NCI-H2081 treated with DMSO at 0.1 percent for 48 hours (cell line): ENCODE measurements at regions not wholly inside any gene's neighbourhood (a gene's known extent, or its start where the extent isn't known, plus 50 kb on each side); places are given as distances from the start of the nearest gene placed in this dataset.

Experiments
- DNase-seq: peaks from one replicate; lab custom pipeline; 2025; lab: John Stamatoyannopoulos, UW

DNA sequence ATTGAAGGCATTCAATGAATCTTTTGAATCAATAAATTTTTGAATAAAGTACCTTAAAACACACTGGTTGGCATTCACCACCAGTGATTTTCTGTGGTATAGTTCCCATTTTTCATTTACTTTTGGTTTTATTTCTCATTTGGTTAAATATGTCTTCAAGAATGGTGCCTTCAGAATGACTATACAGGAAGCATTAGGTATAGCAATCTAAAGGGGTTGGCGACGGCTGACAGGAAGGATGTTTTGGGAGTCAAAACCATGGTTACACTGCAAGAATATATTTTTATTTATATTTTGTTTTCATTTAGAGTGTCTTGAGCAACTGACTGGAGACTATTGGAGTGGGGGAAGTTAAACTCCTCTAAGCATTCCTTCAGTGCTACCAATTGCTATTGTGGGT is 235.7 kb downstream of the HTR1A start:
- no peak for DNase-seq

DNA sequence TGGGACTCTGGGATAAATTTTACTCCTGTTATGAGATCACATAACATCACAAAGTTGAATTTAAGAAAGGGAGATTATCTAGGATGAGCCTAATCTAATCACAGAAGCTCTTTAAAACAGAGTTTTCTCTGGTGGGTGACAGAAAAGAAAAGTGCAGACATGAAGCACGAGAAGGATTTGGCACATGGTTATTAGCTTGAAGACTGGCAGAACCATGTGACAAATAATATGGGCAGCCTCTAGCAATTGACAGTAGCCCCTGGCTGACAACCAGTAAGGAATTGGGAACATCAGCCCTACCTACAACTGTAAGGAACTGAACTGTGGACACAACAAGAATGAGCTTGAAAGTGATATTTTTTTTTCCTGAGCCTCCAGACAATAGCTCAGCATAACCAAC is 243.1 kb downstream of the HTR1A start:
- no peak for DNase-seq

DNA sequence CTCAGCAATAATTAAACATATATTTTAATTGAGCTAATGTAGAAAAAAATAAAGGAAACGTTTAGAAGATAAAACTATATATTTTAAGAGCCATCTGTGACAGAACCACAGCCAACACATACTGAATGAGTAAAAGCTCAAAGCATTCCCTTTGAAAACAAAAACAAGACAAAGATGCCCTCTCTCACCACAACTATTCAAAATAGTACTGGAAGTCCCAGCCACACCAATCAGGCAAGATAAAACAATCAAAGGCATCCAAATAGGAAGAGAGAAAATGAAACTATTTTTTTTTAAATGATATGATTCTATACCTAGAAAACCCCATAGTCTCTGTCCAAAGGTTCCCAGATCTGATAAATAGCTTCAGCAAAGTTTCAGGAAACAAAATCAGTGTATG is 262.0 kb downstream of the HTR1A start:
- no peak for DNase-seq

DNA sequence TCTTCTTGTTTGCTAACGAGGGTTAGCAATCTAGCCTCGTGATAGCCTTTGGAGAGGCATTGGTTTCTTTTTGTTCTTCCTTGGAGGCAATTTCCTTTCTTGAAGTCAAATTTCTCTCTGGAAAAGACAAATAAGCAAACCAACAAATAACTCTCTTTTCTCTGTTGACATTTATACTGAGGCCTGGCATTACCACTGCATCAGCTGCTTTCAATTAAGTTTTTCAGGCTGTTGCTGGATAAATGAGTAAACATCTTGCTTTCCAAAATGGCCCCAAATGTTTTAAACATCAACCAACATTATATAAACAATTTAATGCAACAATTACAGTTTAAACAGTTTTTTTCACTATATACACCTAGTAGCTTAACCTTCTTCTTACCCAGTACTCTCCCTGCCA is 264.4 kb downstream of the HTR1A start:
- DNase-seq: no peak

DNA sequence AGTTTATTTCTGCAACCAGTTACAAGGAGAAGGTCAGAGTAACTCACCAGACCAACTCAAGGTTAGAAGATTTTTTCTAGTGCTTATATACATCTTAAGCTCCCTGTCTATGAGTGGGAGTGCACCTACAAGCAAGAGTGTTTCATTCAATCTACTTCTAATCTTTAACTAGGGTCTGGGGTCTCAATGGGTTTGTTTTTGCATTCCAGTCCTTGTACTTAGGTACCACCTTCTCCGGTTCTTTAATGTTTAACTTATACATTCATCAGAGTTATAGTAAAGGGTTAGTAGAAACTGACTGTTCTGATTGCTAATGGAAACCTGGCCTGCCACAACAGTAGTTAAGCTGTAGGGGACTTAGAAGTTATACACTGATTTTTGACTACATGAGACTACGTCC is 271.7 kb downstream of the HTR1A start:
- DNase-seq: no peak

DNA sequence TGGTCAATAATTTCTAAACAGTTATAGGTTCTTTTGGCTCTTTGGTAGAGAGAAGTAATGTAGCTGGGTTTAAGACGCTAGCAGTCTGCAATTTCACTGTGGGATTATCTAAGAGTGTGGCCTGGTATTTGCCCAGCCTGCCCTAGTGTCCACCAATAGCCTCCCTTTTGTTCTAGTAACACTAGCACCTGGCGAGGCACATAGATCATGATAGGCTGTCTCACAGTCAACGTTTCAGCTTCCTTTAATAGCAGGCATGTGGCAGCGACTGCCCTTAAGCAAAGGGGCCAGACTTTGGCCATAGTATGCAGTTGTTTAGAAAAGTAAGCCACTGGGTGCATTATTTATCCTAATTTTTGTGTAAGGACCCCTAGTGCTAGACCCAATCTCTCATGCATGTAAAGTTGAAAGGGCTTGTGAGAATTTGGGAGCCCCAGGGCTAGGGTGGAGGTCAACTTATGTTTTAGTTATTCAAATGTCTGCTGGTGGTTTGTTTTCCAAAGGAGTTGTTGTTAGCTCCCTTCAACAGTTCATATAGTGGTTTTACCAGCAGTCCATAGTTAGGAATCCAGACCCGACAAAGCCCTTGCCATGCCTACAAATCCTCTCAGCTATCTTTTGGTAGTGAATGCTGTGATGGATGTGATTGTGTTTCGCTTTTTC is 274.3 kb downstream of the HTR1A start:
- DNase-seq: no peak

DNA sequence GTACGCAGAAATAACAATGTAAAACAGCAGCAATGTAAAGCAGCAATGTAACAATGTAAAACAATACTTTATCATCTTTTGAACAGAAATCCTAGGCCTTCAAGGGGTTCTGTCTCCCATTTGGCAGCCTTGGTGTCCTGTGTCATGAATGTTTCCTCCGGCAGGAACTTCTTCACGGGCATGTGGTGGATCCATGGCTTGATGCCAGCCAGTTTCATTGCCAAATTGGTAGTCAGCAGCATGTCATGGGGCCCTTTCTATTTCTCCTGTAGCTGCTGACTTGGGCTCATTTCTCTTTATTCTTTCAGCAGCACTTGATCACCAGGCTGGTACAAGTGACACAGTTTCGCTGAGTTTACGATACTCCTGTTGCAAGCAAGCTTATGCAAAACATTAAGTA is 275.3 kb downstream of the HTR1A start:
- no peak for DNase-seq

DNA sequence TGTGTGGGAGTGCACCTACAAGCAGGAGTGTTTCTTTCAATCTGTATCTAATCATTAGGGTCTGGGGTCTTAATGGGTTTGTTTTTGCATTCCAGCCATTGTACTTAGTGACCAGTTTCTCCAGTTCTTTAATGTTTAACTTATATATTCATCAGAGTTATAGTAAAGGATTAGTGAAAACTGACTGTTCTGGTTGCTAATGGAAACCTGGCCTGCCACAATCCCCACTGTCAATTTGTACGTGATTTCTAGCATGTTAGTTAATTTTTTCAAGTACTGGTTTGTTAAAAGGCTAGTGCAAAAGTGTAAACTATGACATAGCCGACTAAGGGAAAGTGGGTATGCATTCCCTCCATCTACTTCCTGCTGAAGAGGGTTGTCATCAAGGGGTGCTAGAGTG is 276.1 kb downstream of the HTR1A start:
- no peak for DNase-seq

DNA sequence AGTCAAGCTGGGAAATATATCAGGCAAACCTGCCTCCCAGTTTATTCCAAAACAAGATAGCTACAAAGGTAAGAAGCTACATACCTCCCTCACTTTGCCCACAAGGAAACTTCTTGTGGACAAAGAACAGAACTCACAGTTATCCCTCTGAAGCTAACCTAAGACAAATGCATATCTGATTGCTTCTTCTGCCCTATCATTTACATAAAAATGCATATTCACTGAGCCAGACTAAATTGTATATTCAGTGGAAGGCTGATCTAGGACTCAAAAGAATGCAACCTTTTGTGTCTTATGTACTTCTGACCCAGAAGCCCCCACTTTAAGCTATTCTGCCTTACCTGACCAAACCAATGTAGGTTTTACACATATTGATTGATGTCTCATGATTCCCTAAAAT is 276.8 kb downstream of the HTR1A start:
- no peak for DNase-seq

DNA sequence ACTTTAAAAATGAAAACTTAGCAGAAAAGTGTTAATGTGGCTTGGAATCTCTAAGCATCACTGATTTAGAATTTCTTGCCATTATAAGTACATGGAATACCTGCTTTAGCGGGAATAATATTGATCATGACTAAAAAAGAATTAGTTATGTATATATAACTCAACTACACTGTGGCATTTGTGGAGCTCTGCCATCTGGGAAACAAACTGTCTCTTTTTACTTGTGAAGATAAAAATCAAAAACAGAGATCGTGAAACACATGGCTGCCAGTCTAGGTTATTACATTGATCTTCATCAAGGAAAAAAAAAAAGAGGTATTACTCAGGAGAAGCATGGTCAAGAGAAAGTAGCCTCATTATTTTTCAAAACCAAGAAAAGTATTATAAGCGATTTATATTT is 287.4 kb downstream of the HTR1A start:
- DNase-seq: no peak

DNA sequence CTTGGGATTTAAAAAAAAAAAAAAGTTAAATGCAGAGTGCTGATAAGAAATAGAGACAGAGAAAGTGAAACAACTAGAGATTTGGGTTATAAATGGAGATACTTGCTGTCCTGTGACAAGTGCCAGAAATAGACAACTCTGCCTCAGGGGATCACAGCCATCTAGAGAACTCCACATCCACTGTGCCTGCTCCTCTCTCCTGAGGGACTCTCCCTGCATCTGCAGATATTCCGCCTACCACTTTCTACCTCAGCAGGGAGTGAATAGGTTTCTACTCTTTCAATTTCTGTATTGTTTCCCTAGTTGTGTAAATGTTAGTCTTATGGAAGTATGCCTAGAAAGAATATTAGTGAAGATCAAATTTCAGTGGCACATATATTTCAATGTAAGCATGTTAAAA is 307.2 kb downstream of the HTR1A start:
- peak; percentile 1 for DNase-seq

DNA sequence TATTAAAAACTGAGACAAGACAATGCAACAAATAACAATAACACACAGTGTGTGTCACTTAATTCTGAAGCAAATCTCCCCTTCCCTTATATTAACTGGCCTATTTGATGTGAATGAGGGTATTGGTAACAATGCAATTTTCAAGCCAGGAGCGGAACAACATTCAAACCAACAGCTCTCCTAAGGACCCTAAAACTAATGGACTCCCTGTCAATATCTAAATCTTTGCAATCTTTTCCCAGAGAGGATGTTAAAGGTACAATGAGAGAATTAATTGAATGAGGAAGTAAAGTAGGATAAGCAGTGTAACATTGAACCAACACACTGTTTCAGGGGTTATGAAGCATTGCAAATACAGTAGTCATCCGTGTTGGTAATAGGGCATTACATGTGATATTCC is 311.7 kb downstream of the HTR1A start:
- no peak for DNase-seq

DNA sequence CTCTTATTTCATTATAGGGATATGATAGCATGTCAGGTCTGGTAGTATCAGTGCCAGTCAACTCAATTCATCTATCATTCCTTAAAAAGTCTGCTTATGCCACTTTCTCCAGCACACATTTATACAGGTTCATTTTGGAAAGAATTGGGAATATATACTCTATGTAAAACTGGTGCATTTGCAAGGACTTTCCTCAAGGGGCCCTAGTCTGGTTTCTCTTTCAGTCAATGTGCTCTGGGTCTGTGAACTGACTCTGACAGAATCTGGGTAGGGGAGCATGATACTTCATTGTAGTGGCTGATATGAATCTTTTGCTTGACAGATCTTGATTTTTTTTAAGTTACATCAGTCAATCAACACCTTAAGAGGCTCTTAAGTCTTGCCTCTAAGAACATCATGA is 313.9 kb downstream of the HTR1A start:
- no peak for DNase-seq

DNA sequence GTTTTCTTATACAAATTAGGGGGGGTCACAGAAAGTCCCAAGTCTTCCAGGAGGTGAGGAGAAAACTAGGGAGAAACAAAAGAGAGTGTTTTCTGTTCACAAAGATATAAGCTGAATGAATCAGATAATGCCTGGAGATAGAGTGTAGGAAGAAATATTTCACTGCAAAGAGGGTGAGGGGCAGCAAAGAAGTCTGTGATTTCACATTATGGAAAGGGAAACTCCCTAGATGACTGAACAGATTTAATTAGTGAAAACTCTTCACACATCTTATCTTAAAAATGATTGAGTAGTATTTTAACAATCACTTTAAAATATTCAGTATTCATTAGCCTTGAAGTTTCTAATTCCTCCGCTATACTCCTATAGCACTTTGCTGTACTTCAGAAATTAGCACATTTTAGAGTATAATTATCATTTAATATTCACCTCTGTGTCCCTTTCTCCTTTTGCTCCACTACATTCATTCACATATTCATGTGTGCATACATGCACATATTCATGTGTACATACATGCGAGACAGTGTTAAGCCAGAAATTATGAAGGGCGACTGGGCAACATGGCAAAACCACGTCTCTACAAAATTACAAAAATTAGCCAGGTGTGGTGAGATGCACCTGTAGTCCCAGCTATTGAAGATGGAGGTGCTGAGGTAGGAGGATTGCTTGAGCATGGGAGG is 332.2 kb downstream of the HTR1A start:
- DNase-seq: no peak

DNA sequence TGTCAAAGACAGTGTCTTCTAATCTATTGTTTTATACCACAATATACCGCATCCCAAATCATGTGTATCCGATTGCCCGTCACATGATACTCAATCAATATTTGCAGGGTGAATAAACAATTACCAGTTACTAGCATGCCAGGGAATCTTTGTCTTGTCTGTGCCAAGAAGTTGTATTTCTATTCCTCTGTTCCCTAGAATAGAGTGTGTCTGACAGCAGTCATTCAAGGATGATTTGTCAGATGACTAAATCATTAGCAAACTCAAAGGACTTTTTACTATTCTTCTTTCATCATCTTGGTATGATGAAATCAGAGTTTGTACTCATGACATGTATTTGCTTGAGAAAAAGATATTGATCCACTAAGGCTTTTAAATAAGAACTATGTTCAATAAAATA is 348.8 kb downstream of the HTR1A start:
- no peak for DNase-seq

DNA sequence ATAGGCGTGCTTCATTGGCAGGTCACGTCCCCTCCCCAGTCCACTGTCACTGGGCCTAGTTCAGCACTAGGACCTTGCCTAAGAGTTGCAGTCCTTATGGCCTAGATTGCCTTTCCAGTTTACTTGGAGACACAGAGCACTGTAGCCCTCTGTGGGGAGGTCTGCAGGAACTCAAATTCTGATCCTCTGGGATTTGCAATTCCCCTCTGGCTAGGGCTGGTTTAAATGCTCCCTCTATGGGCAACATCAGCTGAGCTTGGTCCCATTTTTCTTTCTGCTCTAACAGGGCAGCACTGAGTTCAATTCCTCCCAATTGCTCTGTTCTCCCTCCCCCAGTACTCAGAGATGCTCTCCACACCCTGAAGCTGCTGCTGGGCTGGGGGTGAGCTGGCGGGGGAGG is 358.2 kb downstream of the HTR1A start:
- no peak for DNase-seq

DNA sequence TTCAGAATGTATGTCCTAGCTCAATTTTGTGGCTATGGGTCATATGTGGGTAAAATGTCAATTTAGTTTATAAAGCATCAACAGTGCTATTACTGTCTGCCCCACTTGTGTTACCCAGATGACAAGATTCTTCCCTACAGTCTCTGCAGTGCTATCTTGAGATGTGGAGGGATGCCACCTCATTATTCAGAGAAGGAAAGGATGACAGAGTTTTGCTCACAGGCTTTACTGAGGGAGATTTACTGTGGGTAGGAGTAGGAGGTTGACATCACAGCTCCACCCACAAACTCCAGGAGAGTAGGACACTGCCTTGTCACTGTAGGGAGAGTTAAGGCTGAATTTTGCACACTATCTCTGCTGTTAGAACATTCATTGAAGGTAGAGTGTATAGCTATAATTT is 359.3 kb downstream of the HTR1A start:
- DNase-seq: no peak

DNA sequence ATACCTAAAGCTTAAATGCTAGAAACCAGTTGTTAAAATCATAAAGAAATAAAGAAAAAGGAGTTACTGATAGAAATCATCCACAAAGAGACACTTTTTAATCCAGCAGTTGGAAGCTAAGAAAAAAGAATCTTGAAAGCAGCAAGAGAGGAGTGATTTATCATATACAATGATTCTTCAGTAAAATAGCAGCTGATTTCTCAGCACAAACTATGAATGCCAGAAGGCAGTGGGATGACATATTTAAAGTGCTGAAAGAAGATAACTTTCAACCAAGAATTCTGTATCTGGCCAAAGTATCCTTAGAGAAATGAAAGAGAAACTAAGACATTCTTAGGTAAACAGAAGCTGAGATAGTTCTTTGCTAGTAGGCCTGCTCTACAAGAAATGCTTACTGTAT is 366.0 kb downstream of the HTR1A start:
- no peak for DNase-seq

DNA sequence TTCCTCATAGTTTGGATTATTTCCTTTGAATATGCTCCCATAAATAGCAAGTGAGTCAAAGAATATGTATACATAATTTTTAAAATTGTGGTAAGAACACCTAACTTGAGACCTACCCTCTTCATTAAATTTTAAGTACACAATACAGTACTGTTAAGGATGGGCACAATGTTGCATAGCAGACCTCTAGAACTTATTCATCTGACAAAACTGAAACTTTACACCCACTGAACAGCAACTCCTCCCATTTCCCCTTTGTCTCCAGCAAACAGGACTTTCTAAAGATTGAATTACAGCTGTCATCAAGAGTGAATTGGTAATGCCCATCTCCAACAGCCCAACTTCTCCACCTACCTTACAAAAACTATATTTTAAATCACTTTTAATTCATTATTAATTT is 388.9 kb downstream of the HTR1A start:
- DNase-seq: no peak

DNA sequence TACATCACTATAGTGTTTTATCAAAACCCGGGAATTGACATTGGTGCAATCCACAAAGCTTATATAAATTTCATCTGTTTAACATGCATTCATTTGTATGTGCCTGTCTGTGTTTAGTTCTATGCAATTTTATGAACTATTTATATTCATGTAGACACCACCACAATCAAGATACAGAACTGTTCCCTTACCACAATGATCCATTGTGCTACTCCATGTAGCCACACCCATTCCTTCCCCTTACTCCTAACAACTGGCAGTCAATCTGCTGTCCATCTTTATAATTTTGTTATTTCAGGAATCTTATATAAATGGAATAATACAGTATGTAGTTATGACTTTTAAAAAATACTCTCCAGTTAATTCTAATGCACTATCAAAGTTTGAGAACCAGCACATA is 389.5 kb downstream of the HTR1A start:
- DNase-seq: no peak

DNA sequence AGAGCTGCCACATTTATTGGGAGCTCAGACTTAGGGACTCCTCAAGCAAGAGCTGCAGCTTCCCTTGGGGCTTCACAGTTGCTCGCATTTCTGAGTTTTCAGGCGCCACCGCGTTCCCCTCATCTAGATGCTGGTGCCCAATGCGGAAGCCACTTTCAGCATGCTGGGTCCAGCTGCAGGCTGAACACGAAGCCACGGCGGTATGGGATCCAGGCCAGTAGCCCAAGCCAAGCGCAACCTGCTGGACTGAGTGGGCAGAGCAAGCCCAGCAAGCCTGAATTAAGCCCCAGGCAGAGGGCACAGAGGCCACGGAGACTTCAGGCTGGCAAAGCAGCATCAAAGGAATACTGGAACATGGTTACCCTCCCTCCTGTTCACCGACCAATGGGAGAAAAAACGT is 391.5 kb downstream of the HTR1A start:
- DNase-seq: no peak

DNA sequence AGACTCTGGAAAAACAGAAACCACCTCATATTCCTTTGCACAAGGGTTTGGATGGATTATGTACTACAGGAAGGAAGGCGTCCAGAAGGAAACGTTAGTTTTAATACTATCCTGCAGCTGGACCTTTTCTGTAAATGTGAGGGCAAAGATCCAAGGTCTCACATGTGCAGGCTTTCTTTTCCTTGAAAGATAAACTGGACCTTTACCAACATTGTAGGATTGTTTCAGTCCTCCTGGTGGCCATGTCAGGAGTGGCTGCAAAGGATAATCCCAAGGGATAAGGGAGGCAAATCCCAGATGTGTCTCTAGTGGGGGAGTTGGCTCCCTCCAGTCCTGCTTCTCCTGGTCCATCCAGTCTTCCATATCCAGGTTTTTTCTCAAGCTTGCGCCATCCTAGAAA is 397.5 kb downstream of the HTR1A start:
- DNase-seq: no peak

DNA sequence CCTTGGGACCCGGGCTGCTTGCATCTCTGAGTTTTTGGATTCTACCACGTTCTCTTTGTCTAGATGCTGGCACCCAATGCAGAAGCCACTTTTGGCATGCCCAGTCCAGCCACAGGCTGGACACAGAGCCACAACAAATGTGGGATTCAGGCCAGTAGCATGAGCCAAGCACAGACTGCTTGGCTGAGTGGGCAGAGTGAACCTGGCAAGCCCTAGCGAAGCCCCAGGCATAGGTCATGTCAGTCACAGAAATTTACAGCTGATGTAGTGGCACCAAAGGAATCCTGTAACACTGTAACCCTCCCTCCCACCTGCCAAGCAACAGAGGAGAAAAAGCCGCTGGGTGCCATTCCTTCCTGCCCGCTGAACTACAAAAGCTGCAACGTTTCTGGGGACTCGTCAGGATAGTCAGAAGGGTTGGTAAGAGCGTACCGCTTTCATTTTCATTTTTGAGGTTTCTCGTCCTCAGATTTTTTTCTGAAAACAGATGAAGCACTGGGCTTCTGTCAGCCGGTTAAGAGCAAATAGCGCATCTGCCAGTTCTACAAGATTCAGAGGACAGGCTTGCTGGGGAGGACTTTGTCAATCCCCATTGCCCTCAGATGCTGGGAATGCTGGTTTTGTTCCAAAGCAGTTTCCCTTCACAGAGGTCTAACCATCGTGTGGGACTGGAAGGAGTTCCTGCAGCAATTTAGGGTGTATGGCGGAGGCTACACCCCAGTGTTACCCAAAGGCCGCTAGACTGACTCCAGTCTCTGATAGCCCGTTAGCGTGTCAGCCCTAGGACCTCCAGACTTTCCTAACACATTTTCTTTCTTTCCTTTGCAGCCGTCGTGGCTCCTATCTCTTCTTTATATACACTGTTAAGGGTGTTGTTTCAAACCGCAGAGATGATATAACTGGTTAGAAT is 399.0 kb downstream of the HTR1A start:
- DNase-seq: no peak
